K562 (cell line): ENCODE measurements at regions not wholly inside any gene's neighbourhood (a gene's known extent, or its start where the extent isn't known, plus 50 kb on each side); places are given as distances from the start of the nearest gene placed in this dataset.

Source experiments
- CBX2 ChIP-seq: fragments of 200-600 bp; sonication (generic); IDR thresholded peaks from one replicate; pipeline ENCODE4 v1.6.1; 2012; ENCODE audit warnings: mild to moderate bottlenecking, low read length, inconsistent platforms; ENCODE audit not compliant: insufficient read depth, poor library complexity, severe bottlenecking
- L3MBTL2 ChIP-seq: fragments of 450-650 bp; IDR thresholded peaks from 2 replicates; pipeline ENCODE4 v1.6.1; 2016; ENCODE audit warnings: mild to moderate bottlenecking, moderate library complexity
- RAD21 ChIP-seq, 2 experiments: fragments of 250-450 bp in 1 of 2; fragments of 450-650 bp in 1 of 2; sonication (Bioruptor Pico) in 1 of 2; formaldehyde crosslinking in 1 of 2; IDR thresholded peaks in 1 of 2; conservative IDR thresholded peaks in 1 of 2; 2 replicates each; pipeline versions ENCODE4 v1.4.0 to v1.8.0; 2020 to 2022; ENCODE audit warnings: mild to moderate bottlenecking in 2 of 2, moderate library complexity in 1 of 2
- SRF ChIP-seq, 2 experiments: fragments of 250-450, 450-650 bp in 1 of 2; sonication (Bioruptor Pico) in 1 of 2; sonication (generic) in 1 of 2; formaldehyde crosslinking; IDR thresholded peaks; 2 replicates each; pipeline versions ENCODE4 v1.5.0 to v1.5.1; 2020 to 2022; ENCODE audit warnings: mild to moderate bottlenecking in 1 of 2, missing genetic modification reagents in 1 of 2
- ZBTB2 ChIP-seq: fragments of 450-650 bp; IDR thresholded peaks from 2 replicates; pipeline ENCODE4 v1.6.1; 2016; ENCODE audit warnings: antibody characterized with exemption
- ZNF232 ChIP-seq: sonication (generic); formaldehyde crosslinking; IDR thresholded peaks from 2 replicates; pipeline ENCODE4 v1.8.0; 2022; ENCODE audit warnings: mild to moderate bottlenecking, missing genetic modification reagents
- ZNF699 ChIP-seq: fragments of 250-450 bp; sonication (Bioruptor Pico); IDR thresholded peaks from 2 replicates; pipeline ENCODE4 v1.8.0; 2021; ENCODE audit warnings: mild to moderate bottlenecking, moderate library complexity; ENCODE audit not compliant: insufficient replicate concordance
- TF ChIP-seq, protein P1 (sequence below): fragments of 200-600 bp; sonication (generic); IDR thresholded peaks from one replicate; pipeline ENCODE4 v1.6.1; 2012; ENCODE audit warnings: mild to moderate bottlenecking, low read depth, low read length, inconsistent platforms
- TF ChIP-seq, protein P2 (sequence below): fragments of 250-450 bp; sonication (Bioruptor Pico); IDR thresholded peaks from 2 replicates; pipeline ENCODE4 v1.5.0; 2021; ENCODE audit warnings: mild to moderate bottlenecking, moderate library complexity

DNA sequence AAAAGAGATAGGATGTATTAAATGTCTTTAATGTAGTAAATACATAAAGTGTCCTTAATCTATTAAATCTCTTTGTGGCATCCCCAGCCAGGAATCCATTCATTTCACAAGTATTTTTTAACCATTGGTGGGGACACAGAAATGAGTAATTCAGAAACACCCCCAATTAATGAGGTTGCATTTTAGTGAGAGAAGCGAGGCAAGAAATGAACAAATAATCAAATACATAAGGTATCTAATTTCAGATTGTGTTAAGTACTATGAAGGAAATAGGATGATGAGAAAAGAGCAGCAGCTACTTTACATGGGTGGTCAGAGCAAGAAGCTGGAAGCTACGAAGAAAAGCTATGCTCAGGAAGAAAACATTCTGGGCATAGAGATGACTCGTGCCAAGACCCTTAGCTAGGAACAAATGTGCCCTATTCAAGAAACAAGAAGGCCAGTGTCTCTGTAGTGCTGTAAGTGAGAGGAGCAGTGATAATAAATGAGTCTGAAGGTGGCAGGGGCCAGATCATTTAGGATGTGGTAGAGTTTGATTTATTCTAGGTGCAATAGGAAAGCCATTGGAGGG is 60.5 kb upstream of the IGF1 start (continued):
- TF ChIP-seq, protein P1, sequence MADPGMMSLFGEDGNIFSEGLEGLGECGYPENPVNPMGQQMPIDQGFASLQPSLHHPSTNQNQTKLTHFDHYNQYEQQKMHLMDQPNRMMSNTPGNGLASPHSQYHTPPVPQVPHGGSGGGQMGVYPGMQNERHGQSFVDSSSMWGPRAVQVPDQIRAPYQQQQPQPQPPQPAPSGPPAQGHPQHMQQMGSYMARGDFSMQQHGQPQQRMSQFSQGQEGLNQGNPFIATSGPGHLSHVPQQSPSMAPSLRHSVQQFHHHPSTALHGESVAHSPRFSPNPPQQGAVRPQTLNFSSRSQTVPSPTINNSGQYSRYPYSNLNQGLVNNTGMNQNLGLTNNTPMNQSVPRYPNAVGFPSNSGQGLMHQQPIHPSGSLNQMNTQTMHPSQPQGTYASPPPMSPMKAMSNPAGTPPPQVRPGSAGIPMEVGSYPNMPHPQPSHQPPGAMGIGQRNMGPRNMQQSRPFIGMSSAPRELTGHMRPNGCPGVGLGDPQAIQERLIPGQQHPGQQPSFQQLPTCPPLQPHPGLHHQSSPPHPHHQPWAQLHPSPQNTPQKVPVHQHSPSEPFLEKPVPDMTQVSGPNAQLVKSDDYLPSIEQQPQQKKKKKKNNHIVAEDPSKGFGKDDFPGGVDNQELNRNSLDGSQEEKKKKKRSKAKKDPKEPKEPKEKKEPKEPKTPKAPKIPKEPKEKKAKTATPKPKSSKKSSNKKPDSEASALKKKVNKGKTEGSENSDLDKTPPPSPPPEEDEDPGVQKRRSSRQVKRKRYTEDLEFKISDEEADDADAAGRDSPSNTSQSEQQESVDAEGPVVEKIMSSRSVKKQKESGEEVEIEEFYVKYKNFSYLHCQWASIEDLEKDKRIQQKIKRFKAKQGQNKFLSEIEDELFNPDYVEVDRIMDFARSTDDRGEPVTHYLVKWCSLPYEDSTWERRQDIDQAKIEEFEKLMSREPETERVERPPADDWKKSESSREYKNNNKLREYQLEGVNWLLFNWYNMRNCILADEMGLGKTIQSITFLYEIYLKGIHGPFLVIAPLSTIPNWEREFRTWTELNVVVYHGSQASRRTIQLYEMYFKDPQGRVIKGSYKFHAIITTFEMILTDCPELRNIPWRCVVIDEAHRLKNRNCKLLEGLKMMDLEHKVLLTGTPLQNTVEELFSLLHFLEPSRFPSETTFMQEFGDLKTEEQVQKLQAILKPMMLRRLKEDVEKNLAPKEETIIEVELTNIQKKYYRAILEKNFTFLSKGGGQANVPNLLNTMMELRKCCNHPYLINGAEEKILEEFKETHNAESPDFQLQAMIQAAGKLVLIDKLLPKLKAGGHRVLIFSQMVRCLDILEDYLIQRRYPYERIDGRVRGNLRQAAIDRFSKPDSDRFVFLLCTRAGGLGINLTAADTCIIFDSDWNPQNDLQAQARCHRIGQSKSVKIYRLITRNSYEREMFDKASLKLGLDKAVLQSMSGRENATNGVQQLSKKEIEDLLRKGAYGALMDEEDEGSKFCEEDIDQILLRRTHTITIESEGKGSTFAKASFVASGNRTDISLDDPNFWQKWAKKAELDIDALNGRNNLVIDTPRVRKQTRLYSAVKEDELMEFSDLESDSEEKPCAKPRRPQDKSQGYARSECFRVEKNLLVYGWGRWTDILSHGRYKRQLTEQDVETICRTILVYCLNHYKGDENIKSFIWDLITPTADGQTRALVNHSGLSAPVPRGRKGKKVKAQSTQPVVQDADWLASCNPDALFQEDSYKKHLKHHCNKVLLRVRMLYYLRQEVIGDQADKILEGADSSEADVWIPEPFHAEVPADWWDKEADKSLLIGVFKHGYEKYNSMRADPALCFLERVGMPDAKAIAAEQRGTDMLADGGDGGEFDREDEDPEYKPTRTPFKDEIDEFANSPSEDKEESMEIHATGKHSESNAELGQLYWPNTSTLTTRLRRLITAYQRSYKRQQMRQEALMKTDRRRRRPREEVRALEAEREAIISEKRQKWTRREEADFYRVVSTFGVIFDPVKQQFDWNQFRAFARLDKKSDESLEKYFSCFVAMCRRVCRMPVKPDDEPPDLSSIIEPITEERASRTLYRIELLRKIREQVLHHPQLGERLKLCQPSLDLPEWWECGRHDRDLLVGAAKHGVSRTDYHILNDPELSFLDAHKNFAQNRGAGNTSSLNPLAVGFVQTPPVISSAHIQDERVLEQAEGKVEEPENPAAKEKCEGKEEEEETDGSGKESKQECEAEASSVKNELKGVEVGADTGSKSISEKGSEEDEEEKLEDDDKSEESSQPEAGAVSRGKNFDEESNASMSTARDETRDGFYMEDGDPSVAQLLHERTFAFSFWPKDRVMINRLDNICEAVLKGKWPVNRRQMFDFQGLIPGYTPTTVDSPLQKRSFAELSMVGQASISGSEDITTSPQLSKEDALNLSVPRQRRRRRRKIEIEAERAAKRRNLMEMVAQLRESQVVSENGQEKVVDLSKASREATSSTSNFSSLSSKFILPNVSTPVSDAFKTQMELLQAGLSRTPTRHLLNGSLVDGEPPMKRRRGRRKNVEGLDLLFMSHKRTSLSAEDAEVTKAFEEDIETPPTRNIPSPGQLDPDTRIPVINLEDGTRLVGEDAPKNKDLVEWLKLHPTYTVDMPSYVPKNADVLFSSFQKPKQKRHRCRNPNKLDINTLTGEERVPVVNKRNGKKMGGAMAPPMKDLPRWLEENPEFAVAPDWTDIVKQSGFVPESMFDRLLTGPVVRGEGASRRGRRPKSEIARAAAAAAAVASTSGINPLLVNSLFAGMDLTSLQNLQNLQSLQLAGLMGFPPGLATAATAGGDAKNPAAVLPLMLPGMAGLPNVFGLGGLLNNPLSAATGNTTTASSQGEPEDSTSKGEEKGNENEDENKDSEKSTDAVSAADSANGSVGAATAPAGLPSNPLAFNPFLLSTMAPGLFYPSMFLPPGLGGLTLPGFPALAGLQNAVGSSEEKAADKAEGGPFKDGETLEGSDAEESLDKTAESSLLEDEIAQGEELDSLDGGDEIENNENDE: no peak
- TF ChIP-seq, protein P2, sequence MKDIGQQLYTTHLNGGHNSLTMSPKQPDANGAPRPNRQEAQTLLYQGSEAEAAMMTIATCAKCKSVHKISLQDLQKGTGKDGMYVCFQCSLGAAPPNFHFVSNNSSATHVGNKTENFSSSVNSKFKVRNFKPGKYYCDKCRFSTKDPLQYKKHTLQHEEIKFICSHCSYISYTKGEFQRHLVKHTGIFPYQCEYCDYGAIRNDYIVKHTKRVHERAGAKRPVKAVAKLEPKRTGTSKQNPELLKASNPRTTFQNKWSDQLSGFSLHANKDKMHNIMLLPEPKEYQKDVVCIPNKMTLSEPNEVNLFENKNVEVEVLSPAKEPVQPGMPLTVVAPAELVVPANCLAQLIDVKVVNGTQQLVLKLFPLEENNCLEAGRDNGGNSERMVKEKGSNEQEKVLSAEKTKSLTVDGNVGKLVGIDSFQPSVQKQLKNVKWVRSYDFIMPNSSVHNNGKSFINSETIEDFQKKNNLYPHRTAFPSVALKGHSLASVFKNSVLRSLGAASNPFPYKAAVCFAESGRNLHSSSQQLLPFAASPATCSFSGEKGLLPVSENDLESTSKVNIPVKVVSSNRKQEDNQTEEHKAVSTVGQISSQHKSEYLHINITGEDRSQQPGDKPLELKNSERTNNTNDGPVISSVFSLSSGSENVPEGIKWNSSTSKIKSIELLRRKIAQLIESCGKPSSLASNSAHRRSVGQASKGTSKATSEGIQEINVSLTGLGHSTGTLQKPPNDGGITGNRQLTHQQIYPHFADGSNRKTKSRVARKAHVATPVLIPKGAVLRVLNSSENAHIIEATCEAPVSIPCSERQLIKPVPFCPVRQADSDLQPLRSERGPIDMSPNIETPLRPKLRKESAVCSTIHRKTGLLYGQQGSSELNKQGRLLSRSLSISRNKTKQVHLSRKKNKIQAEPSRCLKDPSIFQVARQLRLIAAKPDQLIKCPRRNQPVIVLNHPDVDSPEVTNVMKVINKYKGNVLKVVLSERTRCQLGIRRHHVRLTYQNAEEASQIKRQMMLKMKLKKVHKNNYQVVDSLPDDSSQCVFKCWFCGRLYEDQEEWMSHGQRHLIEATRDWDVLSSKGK (CRISPR knock-in tag): no peak
- TF ChIP-seq ZBTB2 (no peak), L3MBTL2 (no peak), SRF (CRISPR knock-in tag; IDR thresholded peaks at IDR 0.05) (no peak), RAD21 (CRISPR knock-in tag; conservative IDR thresholded peaks at IDR 0.05 in 1 of 2, IDR thresholded peaks at IDR 0.05 in 1 of 2) (no peak), ZNF232 (no peak), CBX2 (no peak), ZNF699 (CRISPR knock-in tag) (no peak)
